ENCODE measurements at regions not wholly inside any gene's neighbourhood (a gene's known extent, or its start where the extent isn't known, plus 50 kb on each side); places are given as distances from the start of the nearest gene placed in this dataset.

DNA sequence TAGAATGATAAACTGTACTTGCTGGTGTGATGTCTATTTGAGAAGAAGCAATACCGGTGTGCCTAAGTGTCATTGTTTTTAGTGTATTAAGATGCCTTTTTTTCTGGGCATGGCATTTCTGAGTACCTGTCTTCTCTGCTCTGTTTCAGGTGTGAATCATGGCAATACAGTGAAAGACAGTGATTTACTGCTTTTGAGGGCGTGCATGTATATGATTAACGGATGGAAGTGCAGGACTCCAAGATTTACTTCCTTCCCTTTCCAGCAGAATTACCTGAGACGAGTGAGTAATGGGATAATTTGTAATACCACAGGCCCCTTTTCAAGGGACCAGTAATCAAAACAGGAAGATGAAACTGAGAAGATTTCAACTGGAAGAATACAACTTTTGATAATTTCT, 315.8 kb downstream of the SOX4 start:
- ATAC-seq (no peak), DNase-seq (ENCODE audit: low read depth, low spot score) (no peak)
- Histone ChIP-seq H3K4me3 (ENCODE audit: low read depth in 2 of 2, low read length in 2 of 2) (no peak overlapping the region), H3K9me3 (ENCODE audit: control insufficient read depth, insufficient read depth, low read depth, low read length) (no peaks in the 10 kb centered on the region), H3K36me3 (ENCODE audit: control insufficient read depth, insufficient read depth, low read length) (no peaks in the 10 kb centered on the region), H3K27ac (ENCODE audit: low read length) (no peak overlapping the region), H3K27me3 (ENCODE audit: control insufficient read depth, insufficient read depth, low read length) (no peaks in the 10 kb centered on the region), H3K4me1 (ENCODE audit: control insufficient read depth, insufficient read depth, low read length) (no peaks in the 10 kb centered on the region)
- intact Hi-C loops (cut with micrococcal nuclease; ENCODE audit: unreplicated experiment): no loop called here
- ChIA-PET POLR2A (no interaction called here), CTCF (no interaction called here)
- BruUV-seq (replicated peaks): no TSS peak
- TF ChIP-seq POLR2AphosphoS5 (IDR thresholded peaks at IDR 0.05; ENCODE audit: low read depth, low read length): no peak
- TF ChIP-seq, protein P1, sequence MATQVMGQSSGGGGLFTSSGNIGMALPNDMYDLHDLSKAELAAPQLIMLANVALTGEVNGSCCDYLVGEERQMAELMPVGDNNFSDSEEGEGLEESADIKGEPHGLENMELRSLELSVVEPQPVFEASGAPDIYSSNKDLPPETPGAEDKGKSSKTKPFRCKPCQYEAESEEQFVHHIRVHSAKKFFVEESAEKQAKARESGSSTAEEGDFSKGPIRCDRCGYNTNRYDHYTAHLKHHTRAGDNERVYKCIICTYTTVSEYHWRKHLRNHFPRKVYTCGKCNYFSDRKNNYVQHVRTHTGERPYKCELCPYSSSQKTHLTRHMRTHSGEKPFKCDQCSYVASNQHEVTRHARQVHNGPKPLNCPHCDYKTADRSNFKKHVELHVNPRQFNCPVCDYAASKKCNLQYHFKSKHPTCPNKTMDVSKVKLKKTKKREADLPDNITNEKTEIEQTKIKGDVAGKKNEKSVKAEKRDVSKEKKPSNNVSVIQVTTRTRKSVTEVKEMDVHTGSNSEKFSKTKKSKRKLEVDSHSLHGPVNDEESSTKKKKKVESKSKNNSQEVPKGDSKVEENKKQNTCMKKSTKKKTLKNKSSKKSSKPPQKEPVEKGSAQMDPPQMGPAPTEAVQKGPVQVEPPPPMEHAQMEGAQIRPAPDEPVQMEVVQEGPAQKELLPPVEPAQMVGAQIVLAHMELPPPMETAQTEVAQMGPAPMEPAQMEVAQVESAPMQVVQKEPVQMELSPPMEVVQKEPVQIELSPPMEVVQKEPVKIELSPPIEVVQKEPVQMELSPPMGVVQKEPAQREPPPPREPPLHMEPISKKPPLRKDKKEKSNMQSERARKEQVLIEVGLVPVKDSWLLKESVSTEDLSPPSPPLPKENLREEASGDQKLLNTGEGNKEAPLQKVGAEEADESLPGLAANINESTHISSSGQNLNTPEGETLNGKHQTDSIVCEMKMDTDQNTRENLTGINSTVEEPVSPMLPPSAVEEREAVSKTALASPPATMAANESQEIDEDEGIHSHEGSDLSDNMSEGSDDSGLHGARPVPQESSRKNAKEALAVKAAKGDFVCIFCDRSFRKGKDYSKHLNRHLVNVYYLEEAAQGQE (IDR thresholded peaks at IDR 0.05; ENCODE audit: insufficient read depth in 1 of 2, low read depth in 2 of 2, low read length in 1 of 2): no peak
- TF ChIP-seq TCF7L2 (IDR thresholded peaks at IDR 0.05; ENCODE audit: low read depth, low read length): no peak
- TF ChIP-seq, protein P2, sequence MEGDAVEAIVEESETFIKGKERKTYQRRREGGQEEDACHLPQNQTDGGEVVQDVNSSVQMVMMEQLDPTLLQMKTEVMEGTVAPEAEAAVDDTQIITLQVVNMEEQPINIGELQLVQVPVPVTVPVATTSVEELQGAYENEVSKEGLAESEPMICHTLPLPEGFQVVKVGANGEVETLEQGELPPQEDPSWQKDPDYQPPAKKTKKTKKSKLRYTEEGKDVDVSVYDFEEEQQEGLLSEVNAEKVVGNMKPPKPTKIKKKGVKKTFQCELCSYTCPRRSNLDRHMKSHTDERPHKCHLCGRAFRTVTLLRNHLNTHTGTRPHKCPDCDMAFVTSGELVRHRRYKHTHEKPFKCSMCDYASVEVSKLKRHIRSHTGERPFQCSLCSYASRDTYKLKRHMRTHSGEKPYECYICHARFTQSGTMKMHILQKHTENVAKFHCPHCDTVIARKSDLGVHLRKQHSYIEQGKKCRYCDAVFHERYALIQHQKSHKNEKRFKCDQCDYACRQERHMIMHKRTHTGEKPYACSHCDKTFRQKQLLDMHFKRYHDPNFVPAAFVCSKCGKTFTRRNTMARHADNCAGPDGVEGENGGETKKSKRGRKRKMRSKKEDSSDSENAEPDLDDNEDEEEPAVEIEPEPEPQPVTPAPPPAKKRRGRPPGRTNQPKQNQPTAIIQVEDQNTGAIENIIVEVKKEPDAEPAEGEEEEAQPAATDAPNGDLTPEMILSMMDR (IDR thresholded peaks at IDR 0.05): no peak
- TF ChIP-seq SIN3A (IDR thresholded peaks at IDR 0.05; ENCODE audit: borderline replicate concordance, insufficient read depth, low read depth, low read length): no peak
- in situ Hi-C loops (cut with HindIII; ENCODE audit: low pct_unique_long_range_greater_than_20kb, low sequenced_read_pairs): no loop called here

DNA sequence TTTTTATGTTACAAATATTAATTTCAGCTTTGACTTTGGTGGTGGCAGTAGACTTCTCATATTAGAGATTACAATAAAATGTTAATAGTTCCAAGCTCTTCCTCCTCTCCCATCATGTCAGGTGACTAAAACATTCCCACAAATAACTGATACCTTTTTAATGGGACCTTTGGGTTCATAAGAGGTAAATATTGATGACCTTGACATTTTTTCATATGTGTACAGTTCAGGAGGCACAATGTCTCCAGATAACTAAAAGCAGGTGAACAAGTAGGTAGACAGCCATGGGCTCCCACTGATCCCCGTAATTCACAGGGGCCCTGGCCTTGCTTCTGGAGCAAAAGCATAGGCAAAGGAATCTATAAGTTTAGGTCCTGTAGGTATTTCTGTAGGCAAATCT, 317.7 kb downstream of the SOX4 start:
- in situ Hi-C loops (cut with HindIII; ENCODE audit: low pct_unique_long_range_greater_than_20kb, low sequenced_read_pairs) (no loop called here), intact Hi-C loops (cut with micrococcal nuclease; ENCODE audit: unreplicated experiment) (loop anchor here (10.0 kb wide), 1 partner anchor 156 kb away; no protein-coding TSS in a partner anchor)
- CTCF ChIA-PET: no interaction called here

More for the DNA sequence above, 317.7 kb downstream of the SOX4 start:
- ATAC-seq: no peak
- no peak for DNase-seq (ENCODE audit: low read depth, low spot score)
- POLR2A ChIA-PET: no interaction called here
- Histone ChIP-seq H3K4me1 (ENCODE audit: control insufficient read depth, insufficient read depth, low read length) (no peaks in the 10 kb centered on the region), H3K27me3 (ENCODE audit: control insufficient read depth, insufficient read depth, low read length) (no peaks in the 10 kb centered on the region), H3K9me3 (ENCODE audit: control insufficient read depth, insufficient read depth, low read depth, low read length) (no peaks in the 10 kb centered on the region), H3K27ac (ENCODE audit: low read length) (no peak overlapping the region; the same call in 1 of the 2 replicates), H3K36me3 (ENCODE audit: control insufficient read depth, insufficient read depth, low read length) (no peaks in the 10 kb centered on the region; the same call in 1 of the 2 replicates), H3K4me3 (ENCODE audit: low read depth in 2 of 2, low read length in 2 of 2) (no peak overlapping the region)
- no TSS peak for BruUV-seq (replicated peaks)
- TF ChIP-seq TCF7L2 (IDR thresholded peaks at IDR 0.05; ENCODE audit: low read depth, low read length): no peak
- no peak for TF ChIP-seq POLR2AphosphoS5 (IDR thresholded peaks at IDR 0.05; ENCODE audit: low read depth, low read length)
- no peak for TF ChIP-seq SIN3A (IDR thresholded peaks at IDR 0.05; ENCODE audit: borderline replicate concordance, insufficient read depth, low read depth, low read length)
- TF ChIP-seq, protein P1 (IDR thresholded peaks at IDR 0.05; ENCODE audit: insufficient read depth in 1 of 2, low read depth in 2 of 2, low read length in 1 of 2): no peak
- TF ChIP-seq, protein P2 (IDR thresholded peaks at IDR 0.05): no peak
